SK-N-MC (cell line): ENCODE measurements at regions not wholly inside any gene's neighbourhood (a gene's known extent, or its start where the extent isn't known, plus 50 kb on each side); places are given as distances from the start of the nearest gene placed in this dataset.

ENCODE experiments used
- DNase-seq: peaks from one replicate; pipeline ENCODE4 v3.0.0-alpha.2; 2011; ENCODE audit warnings: low read depth, low spot score
- H3K27ac ChIP-seq: fragments of 200-600 bp; sonication (generic); 2 replicates; pipeline ENCODE4 v1.5.1; 2016; ENCODE audit warnings: mixed run types
- H3K36me3 ChIP-seq: fragments of 200-600 bp; sonication (generic); 2 replicates; pipeline ENCODE4 v1.6.1; 2017; ENCODE audit warnings: antibody characterized with exemption, low read length, mixed read lengths; ENCODE audit not compliant: insufficient read depth
- H3K4me3 ChIP-seq: fragments of 200-600 bp; sonication (generic); 2 replicates; pipeline ENCODE4 v1.5.1; 2016
- H3K9ac ChIP-seq: fragments of 200-600 bp; sonication (generic); 2 replicates; pipeline ENCODE4 v1.8.0; 2017; ENCODE audit warnings: mixed run types, mixed read lengths; ENCODE audit not compliant: insufficient read length
- H3K9me3 ChIP-seq: fragments of 200-600 bp; sonication (generic); 2 replicates; pipeline ENCODE4 v1.6.1; 2017; ENCODE audit warnings: low read depth, mild to moderate bottlenecking, antibody characterized with exemption, low read length, moderate library complexity, mixed read lengths
- EZH2 ChIP-seq: fragments of 200-600 bp; sonication (generic); IDR thresholded peaks from one replicate; pipeline ENCODE4 v1.6.1; 2017; ENCODE audit warnings: antibody characterized with exemption
- FOXP2 ChIP-seq: optimal IDR thresholded peaks from 2 replicates; pipeline ENCODE3; 2011; ENCODE audit warnings: mild to moderate bottlenecking, moderate library complexity; ENCODE audit not compliant: insufficient read depth; ENCODE audit errors: extremely low read length, control extremely low read depth
- POLR2AphosphoS5 ChIP-seq: IDR thresholded peaks from 2 replicates; pipeline ENCODE4 v1.6.1; 2012; ENCODE audit warnings: mild to moderate bottlenecking, low read depth, low read length, borderline replicate concordance

- no peak for TF ChIP-seq FOXP2
- Histone ChIP-seq H3K4me3 (no peak overlapping the region), H3K9ac (no peak overlapping the region), H3K9me3 (no peaks in the 10 kb centered on the region), H3K27ac (no peak overlapping the region), H3K36me3 (no peaks in the 10 kb centered on the region)
- DNase-seq: no peak
Observed at GRCh38 chr1:181151378-181152326, 63.2 kb downstream of the IER5 start.

DNA sequence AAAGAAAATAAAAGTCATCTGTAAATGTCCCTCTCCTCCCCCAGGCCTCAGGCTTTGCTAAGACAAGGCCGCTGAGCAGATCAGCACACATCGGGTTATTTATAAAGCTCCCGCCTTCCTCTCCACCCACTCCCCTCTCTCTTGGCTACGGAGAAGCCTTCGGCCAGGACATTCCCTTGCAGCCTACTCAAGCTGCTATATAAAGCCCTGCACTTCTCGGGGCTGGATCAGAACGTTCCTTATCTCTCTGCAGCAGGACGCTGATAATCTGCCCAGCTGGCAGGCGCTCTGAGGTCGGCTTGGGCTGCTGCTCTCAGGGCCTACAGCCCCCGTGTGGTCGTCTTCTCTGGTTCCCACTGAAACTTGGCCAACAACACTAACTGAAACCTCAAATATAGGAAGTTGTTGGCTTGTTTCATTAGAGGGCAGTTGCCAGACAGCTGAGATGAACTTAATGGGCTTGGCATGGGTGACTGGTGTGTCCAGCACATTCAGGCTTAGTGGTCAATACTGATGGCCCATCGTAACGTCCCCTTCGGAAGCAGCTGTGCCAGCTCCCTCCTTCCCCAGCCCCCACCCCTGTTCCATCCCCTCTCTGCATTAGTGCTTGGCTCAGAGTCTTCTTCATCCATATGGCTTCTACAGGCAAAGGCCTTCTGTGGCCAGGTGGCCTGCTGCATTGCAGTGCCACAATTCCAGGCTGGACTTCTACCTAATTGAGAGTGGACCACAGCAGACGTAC is 64.6 kb downstream of the IER5 start:
- Histone ChIP-seq H3K27ac (no peak overlapping the region), H3K9me3 (no peaks in the 10 kb centered on the region), H3K9ac (no peak overlapping the region), H3K4me3 (no peak overlapping the region), H3K36me3 (no peaks in the 10 kb centered on the region)
- TF ChIP-seq POLR2AphosphoS5: no peak
- TF ChIP-seq EZH2: no peak
- TF ChIP-seq FOXP2: no peak
- no peak for DNase-seq

DNA sequence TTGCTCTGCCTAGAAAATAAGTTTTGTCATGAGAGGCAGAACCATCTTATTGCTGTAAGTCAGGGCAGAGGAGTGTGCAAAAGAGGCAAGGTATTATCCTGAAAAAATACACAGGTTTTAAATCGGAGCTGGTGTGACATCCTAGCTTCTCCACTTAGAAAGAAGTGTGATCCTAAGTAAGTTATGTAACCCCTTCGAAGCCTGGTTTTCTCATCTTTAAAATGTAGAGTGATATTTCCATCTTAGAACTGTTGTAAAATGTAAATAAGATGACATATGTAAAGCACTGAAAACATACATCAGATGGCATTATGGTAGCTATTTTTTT is 65.1 kb downstream of the IER5 start:
- TF ChIP-seq EZH2 (no peak), FOXP2 (no peak), POLR2AphosphoS5 (no peak)
- no peaks in the 10 kb centered on the region for H3K36me3 ChIP-seq
- no peak overlapping the region for H3K4me3 ChIP-seq
- DNase-seq: no peak
- no peak overlapping the region for H3K27ac ChIP-seq
- no peak overlapping the region for H3K9ac ChIP-seq
- H3K9me3 ChIP-seq: no peaks in the 10 kb centered on the region

DNA sequence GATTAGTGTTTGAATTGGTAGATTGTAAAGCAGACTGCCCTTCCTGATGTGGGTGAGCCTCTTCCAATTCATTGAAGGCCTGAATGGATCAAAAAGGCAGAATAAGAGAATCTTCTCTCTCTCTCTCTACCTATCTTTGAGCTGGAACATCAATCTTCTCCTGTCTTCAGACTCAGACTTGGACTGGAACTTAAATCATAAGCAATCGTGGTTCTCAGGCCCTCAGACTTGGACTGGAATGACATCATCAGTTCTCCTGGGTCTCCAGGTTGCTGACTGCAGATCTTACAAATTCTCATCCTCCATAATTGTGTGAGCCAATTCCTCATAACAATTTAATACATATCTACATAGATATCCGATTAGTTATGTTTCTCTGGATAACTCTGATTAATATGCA is 66.8 kb downstream of the IER5 start:
- Histone ChIP-seq H3K9ac (no peak overlapping the region), H3K36me3 (no peaks in the 10 kb centered on the region), H3K27ac (no peak overlapping the region), H3K4me3 (no peak overlapping the region), H3K9me3 (no peaks in the 10 kb centered on the region)
- TF ChIP-seq EZH2: no peak
- no peak for TF ChIP-seq FOXP2
- no peak for TF ChIP-seq POLR2AphosphoS5
- DNase-seq: no peak

DNA sequence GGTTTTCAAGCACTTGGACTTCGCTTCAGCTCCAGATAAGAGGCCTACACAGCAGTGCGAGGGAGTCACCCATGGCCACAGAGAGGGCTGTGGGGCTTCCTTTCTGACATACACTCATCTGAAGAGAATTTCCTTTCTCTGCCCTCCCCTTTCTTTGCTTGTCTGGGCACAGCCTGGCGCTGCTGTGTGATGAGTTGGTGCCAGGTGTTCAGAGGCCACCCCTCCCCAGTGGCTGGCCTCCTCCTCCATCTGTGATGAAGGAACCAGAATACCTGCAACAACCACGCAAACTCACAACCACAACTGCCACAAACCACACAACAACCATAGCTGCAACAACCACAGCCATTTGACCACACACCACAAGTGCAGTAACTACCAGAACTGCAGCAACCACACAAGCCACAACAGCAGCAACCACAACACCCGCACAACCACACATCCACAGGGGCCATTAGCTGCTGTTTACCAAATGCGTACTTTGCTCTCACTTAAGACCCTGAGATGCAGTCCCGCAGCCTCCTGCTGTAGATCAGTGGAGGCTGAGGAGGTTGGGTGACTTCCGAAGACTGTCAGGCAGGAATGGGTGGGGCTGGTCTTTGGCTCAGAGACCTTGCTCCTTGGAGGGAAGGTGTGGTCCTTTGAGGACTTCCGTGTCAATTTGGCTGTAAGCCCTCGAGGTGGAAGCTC is 71.1 kb downstream of the IER5 start:
- no peak for DNase-seq
- H3K9me3 ChIP-seq: no peaks in the 10 kb centered on the region
- H3K4me3 ChIP-seq: no peak overlapping the region
- no peak overlapping the region for H3K27ac ChIP-seq
- TF ChIP-seq POLR2AphosphoS5 (no peak), FOXP2 (no peak), EZH2 (no peak)
- no peak overlapping the region for H3K9ac ChIP-seq
- H3K36me3 ChIP-seq: no peaks in the 10 kb centered on the region

DNA sequence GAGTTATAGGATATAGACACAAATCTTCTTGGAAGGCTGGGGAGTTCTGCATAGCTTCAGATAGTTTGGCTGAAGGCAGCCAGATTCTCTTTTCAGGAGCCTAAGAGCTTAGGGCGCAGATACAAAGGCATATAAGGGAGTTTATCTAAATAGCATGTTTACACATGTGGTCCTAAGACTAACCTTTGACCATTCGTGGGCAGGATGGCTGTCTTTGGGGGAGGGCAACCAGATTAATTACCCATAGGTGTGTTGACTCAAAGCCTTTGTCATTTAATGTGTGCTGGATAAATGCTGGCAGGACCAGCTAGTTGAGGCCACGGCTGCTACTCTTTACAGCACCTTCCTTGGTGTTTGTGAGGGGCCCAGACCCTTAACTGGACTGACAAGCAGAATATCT is 71.8 kb downstream of the IER5 start:
- no peak for TF ChIP-seq POLR2AphosphoS5
- TF ChIP-seq FOXP2: no peak
- no peak for TF ChIP-seq EZH2
- Histone ChIP-seq H3K27ac (no peak overlapping the region), H3K9me3 (no peaks in the 10 kb centered on the region), H3K36me3 (no peaks in the 10 kb centered on the region), H3K9ac (no peak overlapping the region), H3K4me3 (no peak overlapping the region)
- no peak for DNase-seq

DNA sequence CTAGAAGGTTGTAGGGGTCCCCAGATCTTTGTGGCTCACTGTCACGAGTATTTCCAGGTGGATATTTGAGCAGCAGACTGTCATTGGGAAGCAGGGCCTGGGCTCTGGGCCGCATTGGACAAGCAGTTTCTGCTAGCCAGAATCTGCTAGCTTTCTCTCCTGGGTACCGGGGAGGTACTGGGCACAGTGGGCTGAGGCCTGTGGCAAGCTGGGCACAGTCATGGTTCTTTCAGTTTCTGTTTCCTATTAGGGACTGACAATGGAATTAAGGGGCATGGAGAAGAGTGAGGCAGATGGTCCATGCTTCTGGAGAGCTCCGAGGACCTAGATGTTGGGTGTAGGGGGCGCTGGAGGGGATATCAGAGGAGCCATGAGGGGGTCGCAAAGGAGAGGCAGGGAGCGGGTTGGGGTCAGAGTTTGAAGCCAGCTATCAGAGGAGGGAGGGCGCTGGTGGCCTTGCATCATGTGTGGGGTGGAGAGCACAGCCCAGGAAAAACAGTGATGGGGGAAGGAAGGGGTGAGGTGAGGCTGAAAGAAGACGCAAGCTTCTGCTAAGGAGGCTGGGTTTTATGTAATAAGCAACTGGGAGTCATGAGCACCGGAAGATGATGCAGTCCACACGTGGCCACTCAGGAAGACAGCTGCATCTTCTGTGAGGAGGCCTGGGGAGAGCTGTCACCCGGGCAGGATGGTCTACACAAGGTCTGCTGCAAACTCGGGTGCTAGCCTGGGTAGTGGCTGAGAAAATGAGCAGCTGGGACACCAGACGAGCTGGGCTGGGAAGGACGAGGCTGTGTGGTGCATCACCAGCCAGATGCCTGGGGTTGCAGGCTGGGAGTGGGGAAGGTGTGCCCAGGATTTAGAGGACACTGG is 72.7 kb downstream of the IER5 start:
- Histone ChIP-seq H3K9ac (no peak overlapping the region), H3K4me3 (no peak overlapping the region), H3K9me3 (no peaks in the 10 kb centered on the region), H3K27ac (no peak overlapping the region), H3K36me3 (no peaks in the 10 kb centered on the region)
- TF ChIP-seq POLR2AphosphoS5: no peak
- DNase-seq: no peak

GRCh38 chr1:181163662-181164061 is 75.2 kb downstream of the IER5 start:
- Histone ChIP-seq H3K4me3 (no peak overlapping the region), H3K9me3 (no peaks in the 10 kb centered on the region), H3K36me3 (no peaks in the 10 kb centered on the region), H3K27ac (no peak overlapping the region), H3K9ac (no peak overlapping the region)
- DNase-seq: no peak
- no peak for TF ChIP-seq FOXP2
- TF ChIP-seq POLR2AphosphoS5: no peak
- TF ChIP-seq EZH2: no peak
